Glomerular visceral epithelial cell (primary cell): ENCODE measurements at regions not wholly inside any gene's neighbourhood (a gene's known extent, or its start where the extent isn't known, plus 50 kb on each side); places are given as distances from the start of the nearest gene placed in this dataset.

Experiments used
- DNase-seq: peaks from one replicate; pipeline ENCODE4 v3.0.0-alpha.2; 2016; ENCODE audit errors: extremely low spot score

DNA sequence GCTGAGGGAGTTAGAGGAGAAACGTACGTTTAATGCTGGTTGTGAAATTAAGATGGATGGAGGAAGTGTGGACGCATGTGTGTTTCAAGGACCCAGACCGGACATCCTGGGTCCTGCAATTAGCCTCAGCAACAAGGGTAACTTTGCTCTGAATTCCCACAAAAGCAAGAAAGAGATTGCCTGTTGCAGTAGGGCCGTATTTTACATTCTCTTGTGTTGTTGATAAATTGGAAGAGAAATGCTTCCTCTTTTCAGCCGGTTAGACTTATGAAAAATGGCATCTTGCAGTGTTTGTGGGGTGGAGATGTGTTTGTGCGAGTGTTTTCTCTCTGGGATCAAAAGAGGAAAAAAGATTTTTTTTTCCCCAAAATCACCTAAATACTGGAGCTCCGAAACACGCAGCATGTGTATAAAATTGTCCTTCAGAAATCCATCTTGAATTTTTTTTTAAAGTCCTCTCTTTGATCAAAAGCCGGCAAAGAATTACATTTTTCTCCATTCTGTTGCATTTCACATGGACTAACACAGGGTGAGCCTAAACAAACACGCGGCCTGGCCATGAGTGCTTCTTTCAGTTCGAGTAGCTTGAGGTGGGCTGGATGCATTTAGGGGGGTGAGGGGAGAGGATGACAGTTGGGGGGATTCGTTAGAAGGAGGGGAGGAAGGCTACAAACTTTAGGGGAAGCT is 251.6 kb downstream of the C16orf95 start:
- no peak for DNase-seq

DNA sequence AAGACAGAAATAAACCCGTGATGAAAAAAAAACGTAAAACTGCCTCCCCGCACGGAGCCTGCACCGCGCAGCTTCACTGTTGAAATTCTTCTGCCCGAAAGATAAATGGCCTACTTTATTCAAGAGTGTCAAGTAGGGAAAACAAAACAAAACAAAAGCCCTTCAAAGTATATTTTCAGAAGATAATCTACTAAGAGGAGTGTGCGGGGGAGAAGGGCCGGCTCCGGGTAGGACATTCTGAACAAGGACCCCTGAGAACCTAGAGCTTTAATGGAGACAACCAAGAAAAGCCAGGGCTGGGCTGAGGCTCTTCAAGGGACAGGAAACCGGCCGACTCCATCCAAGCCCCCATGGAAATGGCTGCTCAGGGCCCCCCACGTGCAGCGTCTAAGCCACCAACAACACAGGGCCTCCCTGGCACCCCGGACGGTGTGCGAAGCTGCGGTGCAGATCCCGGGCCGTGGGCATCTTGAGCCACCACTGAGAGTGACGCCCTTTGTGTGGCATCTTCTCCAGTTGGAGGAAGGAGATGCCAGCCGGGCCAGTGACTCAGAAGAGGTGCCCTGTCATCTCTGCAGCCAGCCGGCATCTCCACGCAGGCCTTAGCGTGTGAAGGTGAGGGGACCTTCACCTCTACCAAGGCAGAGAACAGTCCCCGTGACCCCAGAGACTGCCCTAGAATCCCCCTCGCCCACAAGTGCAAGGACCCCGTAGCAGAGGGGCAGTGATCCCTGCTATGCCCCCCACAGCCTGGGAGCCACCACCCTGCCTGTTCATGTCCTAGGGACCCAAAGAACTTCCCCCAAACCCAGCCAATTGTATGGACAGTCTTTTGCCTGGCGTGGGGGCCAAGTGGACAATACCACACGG is 250.8 kb downstream of the C16orf95 start:
- no peak for DNase-seq

DNA sequence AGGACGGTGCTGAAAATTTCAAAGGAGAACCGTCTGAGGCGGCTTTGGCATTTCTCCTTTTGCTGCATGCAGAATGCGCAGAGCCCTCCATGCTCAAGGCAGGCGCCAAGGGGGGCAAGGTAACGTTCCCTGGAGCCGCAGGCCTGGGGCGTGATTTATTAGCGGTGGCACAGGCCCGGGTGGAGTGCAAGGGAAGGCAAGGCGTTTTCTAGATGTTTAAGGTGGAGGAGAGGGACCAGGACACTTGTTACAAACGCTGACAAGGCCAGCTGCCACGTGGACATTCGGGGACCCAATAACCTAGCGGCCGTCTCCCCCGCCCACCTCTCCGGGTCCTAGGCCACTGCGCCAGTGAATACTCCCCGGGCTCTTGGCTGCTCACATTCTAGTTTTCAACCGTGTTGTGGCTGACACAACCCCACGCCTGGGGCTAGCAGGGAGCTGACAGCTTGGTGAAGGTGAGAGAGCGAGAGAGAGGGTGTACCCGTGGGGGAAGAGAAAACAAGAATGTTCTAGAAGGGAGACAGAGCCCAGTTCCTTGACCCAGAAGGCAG is 250.1 kb downstream of the C16orf95 start:
- DNase-seq, result no peak

DNA sequence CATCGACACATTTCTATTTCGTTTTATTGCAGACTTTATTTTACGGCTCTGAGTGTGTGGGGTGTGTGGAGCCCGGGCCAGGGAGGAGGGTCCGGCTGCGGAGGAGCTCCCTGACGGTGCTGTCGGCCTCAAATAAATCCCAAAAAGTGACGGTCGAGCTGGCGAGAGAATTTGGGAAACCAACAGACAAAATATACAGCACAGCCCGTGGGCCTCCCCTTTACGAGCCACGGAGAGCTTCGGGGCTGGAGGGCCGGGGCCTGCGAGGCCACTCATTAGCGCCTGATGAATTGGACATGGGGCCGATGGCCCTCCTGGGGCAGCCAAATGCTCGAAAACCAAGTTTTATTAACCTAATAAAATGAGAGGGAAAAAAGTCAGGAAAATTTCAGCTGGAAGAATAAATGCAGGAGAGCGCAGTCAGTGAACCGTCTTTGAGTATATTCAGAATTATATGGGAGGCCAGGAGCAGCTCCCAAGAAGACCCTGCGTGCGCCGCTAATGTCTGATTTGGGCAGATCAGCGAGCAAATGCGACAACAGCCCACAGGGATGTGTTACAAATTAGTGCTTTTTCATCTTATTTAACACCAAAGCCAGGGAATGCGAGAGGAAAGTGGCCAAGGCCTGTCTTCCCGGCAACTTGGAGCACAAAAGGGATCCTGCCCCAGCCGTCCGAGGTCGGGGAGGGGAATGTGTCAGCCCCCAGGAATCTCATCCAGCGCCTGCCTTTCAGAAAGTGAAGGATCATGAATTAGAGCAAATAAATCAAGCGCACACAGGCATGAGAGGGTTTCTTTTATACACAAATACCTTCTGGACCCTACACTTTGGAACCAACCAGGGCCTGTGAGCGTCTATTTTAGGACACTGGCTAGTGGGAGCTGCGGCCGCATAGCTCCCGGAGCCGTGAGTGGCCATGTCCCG is 249.1 kb downstream of the C16orf95 start:
- no peak for DNase-seq

DNA sequence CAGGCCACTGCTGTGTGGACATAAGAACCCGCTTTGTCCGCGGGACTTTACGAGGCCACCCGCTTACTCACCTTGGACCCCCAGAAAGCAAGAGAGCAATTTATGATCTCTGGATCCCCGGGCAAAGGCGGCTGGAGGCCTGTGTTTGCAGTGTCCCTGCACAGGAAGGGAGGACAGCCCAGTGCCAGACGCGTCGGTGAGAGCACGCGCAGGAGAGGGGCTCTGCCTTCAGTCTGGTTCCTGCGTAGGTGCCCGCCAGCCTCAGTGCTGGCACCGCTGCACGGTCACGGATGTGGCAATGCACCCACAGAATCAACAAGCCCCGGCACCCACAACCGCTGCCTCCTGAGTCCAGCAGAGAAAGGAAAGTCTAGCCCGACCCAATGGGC is 248.4 kb downstream of the C16orf95 start:
- DNase-seq, result no peak

DNA sequence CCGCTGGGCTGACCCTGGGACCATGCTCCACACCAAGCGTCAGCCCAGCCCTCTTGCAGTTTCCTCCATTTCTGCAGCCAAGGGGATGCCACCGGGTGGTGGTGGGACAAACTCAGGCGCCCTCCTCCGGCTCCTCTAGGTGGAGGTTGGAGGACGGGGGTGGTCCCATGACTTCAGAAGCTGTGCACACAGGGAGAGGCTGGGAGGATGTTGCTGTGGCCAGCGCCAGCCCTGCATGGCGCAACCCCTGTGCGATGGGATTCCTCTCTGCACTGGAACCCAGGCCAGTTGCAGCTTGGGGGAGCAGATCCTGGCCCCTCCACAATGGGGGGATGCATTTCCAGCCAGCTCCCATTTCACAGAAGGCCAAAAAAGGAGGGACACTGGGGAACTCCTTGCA is 246.5 kb downstream of the C16orf95 start:
- no peak for DNase-seq

DNA sequence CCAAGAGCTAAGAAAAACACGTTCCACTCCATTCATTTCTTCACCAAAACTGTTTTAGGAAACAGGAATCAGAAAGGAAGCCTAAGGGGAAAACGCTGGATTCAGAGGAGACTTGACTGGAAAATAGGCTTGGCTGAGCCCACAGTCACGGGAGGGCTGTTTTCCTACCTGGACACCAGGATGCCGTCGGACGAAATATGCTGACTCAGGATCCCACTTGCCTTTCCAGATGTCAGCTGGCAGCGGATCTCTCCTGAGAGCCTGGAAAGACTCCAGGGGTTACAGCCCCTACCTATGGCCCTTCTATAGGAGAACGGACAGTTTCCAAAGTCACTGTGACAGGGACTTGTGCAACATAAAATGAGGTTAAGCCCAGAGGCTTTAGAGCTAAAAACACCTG is 245.1 kb downstream of the C16orf95 start:
- DNase-seq, result no peak

DNA sequence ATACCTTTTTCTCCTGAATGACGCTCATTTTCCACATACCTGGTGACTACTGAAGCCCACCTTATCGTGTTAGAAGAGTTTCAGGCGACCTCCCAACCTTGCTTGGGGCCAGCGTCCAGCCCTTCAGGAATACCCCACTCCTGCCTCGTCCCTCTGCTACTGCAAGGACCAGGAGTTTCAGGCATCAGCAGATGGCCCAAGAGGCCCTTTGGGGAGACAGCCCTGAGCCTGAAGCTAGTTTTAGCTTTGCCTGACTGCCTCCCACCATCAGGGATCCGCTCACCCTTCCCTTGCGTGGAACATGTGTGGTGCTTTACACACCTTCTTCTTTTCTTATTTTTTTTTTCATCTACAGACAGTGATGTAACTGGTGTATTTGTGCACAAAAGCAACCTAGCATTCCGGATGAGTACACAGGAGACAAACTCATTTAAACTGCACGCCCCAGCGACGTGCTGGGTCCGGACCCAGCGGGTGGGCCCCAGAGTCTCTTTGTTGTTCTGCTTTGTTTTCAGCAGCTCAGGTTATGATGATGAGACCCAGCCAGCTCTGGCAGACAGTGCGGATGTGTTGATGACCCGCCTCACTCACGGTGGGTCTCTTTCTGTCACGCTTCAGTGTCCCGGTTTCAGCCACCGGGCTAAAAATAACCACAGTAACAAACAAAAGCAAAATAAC is 242.4 kb downstream of the C16orf95 start:
- DNase-seq, result no peak

DNA sequence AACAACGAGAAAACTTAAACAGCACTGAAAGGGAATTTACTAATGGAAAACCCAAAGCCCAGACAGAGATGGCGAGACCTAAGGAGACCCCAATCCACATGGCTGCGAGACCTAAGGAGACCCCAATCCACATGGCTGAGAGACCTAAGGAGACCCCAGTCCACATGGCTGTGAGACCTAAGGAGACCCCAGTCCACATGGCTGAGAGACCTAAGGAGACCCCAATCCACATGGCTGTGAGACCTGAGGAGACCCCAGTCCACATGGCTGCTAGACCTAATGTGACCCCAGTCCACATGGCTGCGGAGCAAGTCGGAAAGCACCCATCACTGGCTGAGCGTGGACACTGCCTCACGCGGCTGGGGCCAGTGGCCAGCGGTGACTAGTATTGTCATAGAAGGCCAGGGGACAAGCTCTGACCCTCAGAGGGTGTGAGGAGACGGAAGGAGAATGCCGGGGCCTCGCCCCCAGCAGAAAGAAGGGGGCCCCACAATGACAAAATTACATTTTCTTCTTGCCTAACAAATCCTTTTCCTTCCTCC is 241.8 kb downstream of the C16orf95 start:
- no peak for DNase-seq

DNA sequence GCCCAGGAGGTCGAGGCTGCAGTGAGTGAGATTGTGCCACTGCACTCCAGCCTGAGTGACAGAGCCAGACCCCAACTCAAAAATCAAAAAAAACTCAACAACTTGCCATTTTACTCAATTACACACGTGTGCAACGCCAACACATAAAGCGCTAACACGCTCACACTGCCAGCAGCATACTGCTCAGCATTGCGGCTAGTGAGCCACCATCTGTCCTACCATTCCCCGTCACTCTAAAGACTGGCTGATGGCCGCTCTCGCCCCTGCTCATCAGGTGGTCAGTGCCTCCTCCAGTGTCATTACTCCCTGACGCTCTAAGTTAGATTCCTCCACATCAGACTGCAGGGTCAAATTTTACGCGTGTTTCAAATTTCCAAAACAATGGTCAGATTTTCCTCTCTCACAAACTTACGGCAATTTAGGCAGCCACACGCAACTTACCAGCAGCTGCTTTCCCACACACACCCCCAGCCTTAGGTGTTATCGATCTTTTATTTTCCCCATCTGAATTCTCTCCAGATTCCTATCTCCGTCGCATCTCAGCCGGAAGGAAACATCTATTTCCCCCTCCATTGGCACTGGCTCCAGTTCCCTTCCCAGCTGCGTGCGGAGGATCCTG is 240.8 kb downstream of the C16orf95 start:
- DNase-seq, result no peak

DNA sequence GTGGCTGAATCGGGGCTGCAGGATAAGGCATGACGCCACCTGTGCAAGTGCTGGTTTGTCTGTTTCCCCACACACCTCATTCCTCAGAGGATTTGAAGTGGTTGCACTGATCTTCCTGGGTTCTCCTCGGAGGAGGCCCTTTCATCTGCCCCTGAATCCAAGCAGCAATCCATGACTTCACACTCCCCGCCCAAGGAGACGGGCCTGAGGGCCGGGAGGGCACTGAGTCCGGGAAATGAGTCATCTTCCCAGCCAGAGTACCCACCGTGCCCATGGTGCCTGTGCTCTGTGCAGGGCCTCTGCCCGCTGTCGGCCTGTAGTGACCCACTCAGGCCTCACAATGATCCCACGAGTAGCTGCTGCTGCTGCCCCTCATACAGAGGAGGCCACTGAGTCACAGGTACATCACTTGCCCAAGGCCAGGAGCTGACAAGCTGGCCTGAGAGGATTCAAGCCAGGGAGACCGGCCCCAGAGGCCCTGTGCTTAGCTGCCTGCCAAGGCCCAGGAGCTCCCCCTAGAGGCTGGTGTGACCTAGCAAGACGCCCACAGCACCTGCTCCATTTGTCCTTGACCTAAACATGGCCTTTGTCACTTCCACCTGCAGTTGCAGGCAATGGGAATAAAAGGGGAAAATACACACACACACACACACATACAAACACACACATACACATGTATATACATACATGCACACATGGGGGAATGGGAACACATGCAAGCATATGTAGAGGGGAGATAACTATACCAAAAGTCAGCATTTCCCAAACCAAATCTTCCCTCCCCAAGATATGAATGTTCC is 240.0 kb downstream of the C16orf95 start:
- peak; percentile 45 for DNase-seq

DNA sequence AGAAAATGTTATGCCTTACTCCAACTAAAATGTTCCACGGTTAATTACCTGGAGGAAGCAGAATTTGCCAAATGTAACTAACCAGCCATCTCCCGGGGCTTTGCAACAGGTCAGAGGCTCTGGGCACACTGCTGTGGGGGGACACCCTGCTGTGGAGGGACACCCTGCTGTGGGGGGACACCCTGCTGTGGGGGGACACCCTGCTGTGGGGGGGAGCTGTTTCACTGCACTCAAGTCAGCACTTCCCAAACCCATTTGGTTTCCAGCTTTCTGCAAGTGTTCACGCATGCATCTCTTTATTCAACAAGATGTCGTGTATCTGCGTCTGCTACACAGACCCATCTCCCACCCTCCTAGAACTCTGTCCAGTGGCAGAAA is 239.5 kb downstream of the C16orf95 start:
- no peak for DNase-seq

DNA sequence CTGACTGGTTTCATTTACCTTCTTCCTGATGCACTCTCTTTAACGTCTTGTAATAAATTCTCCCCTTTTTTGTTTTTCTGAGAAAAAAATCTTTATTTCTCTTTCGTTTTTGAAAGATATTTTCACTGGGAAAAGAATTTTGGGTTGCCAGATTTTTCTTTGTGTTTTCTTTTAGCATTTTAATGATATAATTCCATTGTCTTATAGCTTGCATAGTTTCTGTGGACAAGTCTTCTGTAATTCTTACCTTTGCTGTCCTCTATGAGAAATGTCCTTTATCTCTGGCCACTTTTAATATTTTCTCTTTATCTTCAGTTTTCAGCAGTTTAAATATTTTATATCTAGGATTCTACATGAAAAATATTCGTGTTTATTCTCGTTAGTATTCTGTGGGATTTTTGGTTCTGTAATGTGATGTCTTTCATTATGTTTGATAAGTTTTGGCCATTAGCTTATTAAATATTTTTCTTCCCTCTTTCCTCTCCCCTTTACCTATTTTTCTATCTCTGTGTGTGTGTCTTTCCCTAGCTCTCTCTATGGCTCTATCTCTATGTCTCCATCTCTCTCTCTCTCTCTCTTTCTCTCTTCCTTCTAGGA is 236.5 kb downstream of the C16orf95 start:
- DNase-seq, result no peak

DNA sequence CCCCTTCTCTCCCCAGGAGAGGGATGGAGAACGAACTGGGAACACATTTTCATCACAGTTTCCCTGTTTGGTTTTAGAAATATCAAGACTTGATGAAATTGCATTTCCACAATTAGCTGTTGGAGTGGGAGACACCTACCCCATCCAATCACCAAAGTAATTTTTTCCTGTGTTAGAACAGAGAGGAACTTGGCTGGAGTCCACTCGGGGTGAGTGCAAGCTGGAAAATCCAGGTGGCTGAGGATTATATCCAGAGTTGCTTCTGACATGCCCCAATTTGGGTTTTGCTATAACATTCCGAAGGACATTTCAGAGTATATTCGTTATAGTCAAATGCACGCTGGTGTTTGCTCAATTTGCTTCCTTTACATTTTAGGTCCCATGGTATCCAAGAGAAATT is 231.8 kb downstream of the C16orf95 start:
- DNase-seq, result no peak

DNA sequence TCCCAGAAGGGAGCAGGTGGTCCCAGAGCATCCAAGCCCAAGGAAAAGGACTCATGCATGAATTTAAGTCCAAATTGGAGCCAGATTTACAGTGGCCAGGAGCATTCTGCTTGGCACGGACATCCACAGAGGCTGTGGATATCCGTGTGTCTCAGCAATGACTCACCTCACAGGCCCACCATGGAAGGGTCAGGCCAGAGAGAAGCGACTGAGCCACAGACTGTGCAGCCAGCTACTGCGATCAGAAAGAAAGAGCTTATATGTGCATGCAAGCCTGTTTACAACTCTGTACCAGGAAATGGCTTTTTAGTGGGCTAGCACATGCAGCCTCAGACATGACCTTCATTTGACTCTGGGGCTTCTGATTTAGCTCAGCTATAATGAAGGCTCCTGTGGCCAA is 231.0 kb downstream of the C16orf95 start:
- no peak for DNase-seq

DNA sequence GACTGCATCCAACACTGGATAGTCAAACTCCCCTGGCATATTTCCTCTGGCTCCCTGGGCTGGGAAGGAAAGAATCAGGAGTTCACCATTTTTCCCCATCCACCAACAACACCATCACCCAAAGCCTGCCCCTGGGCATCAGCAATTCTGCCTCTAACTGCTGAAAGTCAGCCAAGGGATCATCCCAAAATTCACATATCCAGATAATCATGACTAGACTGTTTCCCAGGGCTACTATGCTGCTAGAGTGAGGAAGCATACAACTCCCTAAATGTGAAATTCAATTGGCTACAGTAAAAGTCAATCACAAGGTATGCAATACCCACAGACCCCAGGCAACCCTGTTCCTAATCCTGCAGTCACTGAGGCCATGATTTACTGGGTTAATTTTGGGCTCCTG is 230.6 kb downstream of the C16orf95 start:
- no peak for DNase-seq

DNA sequence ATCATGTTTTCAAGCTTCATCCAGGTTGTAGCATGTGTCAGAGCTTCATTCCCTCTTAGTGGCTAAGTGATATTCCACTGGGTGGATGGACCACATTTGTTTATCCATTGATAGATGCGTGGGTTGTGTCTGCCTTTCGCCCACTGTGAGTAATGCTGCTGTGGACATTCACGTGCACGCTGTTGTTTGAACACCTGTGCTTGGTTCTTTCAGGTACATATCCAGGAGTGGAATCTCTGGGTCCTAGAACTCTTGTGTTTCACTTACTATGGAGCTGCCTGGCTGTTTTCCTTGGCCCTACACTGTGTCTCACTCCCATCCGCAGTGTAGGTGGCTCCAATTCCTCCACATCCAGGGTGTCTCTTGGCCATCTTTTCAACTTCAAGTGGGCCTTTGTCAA is 224.2 kb downstream of the C16orf95 start:
- DNase-seq, result no peak

DNA sequence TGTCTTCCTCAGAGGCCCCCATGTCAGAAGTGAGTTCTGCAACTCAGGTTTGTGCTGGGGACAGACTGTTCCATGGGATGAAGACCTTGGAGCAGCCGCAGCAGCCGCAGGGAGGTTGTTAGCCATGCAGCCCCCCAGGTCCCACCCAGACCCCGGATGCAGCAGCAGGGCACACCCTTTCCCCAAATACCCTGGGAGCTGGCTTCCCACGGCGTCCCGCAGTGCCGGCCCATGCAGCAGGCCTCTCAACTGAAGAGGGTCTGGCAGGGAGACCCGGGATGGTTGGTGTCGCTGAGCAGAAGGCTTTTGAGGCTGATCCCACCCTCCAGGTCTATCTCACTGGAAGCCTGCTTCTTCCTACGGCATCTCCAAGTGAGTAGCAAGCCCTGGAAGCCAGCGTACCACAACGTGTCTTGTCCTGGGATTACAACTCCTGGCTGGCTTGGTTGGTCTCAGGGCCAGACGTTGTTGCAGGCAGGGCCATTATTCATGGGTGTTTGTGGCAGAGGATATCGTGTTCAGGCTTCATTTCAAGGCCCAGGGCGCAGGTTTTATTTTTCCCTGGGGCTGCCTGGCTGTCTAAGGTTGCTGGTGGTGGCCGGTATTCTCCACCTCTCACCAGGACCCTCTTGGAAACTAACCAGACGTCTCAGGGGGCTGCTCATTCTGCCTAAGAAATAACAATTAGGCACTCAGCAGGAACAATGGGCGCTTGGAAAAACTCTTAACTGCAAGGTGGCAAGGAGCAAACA is 223.2 kb downstream of the C16orf95 start:
- DNase-seq, result no peak

DNA sequence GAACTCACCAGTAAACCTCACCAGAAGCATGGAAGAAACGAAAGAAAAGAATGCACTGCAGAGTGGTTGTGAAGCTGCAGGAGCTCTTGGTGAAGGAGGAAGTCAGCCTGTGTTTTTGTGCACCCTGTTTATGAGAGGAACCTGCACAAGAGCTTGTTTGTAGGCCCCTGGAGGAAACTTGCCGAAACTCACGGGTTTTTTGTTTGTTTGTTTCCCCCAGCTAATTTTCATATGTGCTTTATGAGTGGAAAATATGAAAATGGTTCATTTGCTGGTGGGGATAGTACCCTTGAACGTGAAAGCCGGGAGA is 222.7 kb downstream of the C16orf95 start:
- DNase-seq, result no peak
